ENCODE measurements at regions not wholly inside any gene's neighbourhood (a gene's known extent, or its start where the extent isn't known, plus 50 kb on each side); places are given as distances from the start of the nearest gene placed in this dataset.
"Not testable (repeated sequence)": the region's sequence is repeated elsewhere in the genome, so short reads cannot be mapped to it uniquely, and the experiment has no call there.

GRCh38 chr5:71783891-71784290, 64.8 kb downstream of the CARTPT start:
- H3K27me3 ChIP-seq, result peaks cover 12% of the 10 kb centered on the region
- TF ChIP-seq CTCF (IDR thresholded peaks at IDR 0.05), result no peak
- no peaks in the 10 kb centered on the region for H3K36me3 ChIP-seq
- H3K27ac ChIP-seq, result no peak overlapping the region
- no peaks in the 10 kb centered on the region for H3K4me1 ChIP-seq (ENCODE audit: control insufficient read depth in 1 of 2, insufficient read depth in 1 of 2, low read depth in 1 of 2, low read length in 1 of 2)
- no peak overlapping the region for H3K4me3 ChIP-seq (ENCODE audit: low read depth in 1 of 2, low read length in 1 of 2)
- H3K9me3 ChIP-seq, result no peaks in the 10 kb centered on the region

- TF ChIP-seq CTCF (IDR thresholded peaks at IDR 0.05), result no peak
- H3K4me3 ChIP-seq (ENCODE audit: low read depth in 1 of 2, low read length in 1 of 2), result no peak overlapping the region
- no peaks in the 10 kb centered on the region for H3K4me1 ChIP-seq (ENCODE audit: control insufficient read depth in 1 of 2, insufficient read depth in 1 of 2, low read depth in 1 of 2, low read length in 1 of 2)
- H3K9me3 ChIP-seq, result no peaks in the 10 kb centered on the region
- peaks cover 12% of the 10 kb centered on the region for H3K27me3 ChIP-seq
- H3K27ac ChIP-seq, result no peak overlapping the region
- no peaks in the 10 kb centered on the region for H3K36me3 ChIP-seq
These were observed 67.4 kb downstream of the CARTPT start for GRCh38 chr5:71786337-71787055.

GRCh38 chr5:71788794-71789193, 69.7 kb downstream of the CARTPT start:
- Histone ChIP-seq H3K4me1 (ENCODE audit: control insufficient read depth in 1 of 2, insufficient read depth in 1 of 2, low read depth in 1 of 2, low read length in 1 of 2) (no peaks in the 10 kb centered on the region), H3K27me3 (peaks cover 12% of the 10 kb centered on the region), H3K9me3 (no peaks in the 10 kb centered on the region), H3K36me3 (no peaks in the 10 kb centered on the region), H3K4me3 (ENCODE audit: low read depth in 1 of 2, low read length in 1 of 2) (no peak overlapping the region), H3K27ac (no peak overlapping the region)
- TF ChIP-seq CTCF (IDR thresholded peaks at IDR 0.05), result no peak

- no peak for TF ChIP-seq CTCF (IDR thresholded peaks at IDR 0.05)
- no peak overlapping the region for H3K27ac ChIP-seq
- H3K9me3 ChIP-seq, result no peaks in the 10 kb centered on the region
- H3K27me3 ChIP-seq, result peaks cover 12% of the 10 kb centered on the region
- H3K4me1 ChIP-seq (ENCODE audit: control insufficient read depth in 1 of 2, insufficient read depth in 1 of 2, low read depth in 1 of 2, low read length in 1 of 2), result no peaks in the 10 kb centered on the region
- H3K4me3 ChIP-seq (ENCODE audit: low read depth in 1 of 2, low read length in 1 of 2), result no peak overlapping the region
- H3K36me3 ChIP-seq, result no peaks in the 10 kb centered on the region
These were observed 70.7 kb downstream of the CARTPT start for GRCh38 chr5:71789746-71790145.

GRCh38 chr5:71790433-71790832, 71.4 kb downstream of the CARTPT start:
- Histone ChIP-seq H3K4me3 (ENCODE audit: low read depth in 1 of 2, low read length in 1 of 2) (no peak overlapping the region), H3K9me3 (no peaks in the 10 kb centered on the region), H3K36me3 (no peaks in the 10 kb centered on the region), H3K27ac (no peak overlapping the region), H3K4me1 (ENCODE audit: control insufficient read depth in 1 of 2, insufficient read depth in 1 of 2, low read depth in 1 of 2, low read length in 1 of 2) (no peaks in the 10 kb centered on the region), H3K27me3 (peaks cover 12% of the 10 kb centered on the region)
- no peak for TF ChIP-seq CTCF (IDR thresholded peaks at IDR 0.05)

- H3K4me3 ChIP-seq (ENCODE audit: low read depth in 1 of 2, low read length in 1 of 2); H3K27ac ChIP-seq; H3K4me1 ChIP-seq (ENCODE audit: control insufficient read depth in 1 of 2, insufficient read depth in 1 of 2, low read depth in 1 of 2, low read length in 1 of 2); H3K36me3 ChIP-seq; H3K9me3 ChIP-seq: not testable (repeated sequence)
- peaks cover 12% of the 10 kb centered on the region for H3K27me3 ChIP-seq
These were observed 73.0 kb downstream of the CARTPT start for GRCh38 chr5:71792041-71792440.

Measured in neutrophil (primary cell).